GM06990 (cell line): ENCODE measurements at regions not wholly inside any gene's neighbourhood (a gene's known extent, or its start where the extent isn't known, plus 50 kb on each side); places are given as distances from the start of the nearest gene placed in this dataset.
"Not testable (repeated sequence)": the region's sequence is repeated elsewhere in the genome, so short reads cannot be mapped to it uniquely, and the experiment has no call there.

Source experiments
- DNase-seq: peaks from one replicate; pipeline ENCODE4 v3.0.0-alpha.2; 2011; ENCODE audit not compliant: insufficient read length; ENCODE audit errors: extremely low read depth
- H3K27me3 ChIP-seq: replicated peaks from 2 replicates; pipeline ENCODE4 v1.6.0; 2011; ENCODE audit warnings: low read length; ENCODE audit not compliant: control insufficient read depth, insufficient read depth
- H3K36me3 ChIP-seq: 2 replicates; pipeline ENCODE4 v1.5.1; 2011; ENCODE audit warnings: low read length; ENCODE audit not compliant: control insufficient read depth, insufficient read depth
- H3K4me3 ChIP-seq: replicated peaks from 2 replicates; pipeline ENCODE4 v1.5.1; 2011; ENCODE audit warnings: low read depth, mild to moderate bottlenecking, control low read depth, low read length
- TF ChIP-seq, protein P1 (sequence below): IDR thresholded peaks from 2 replicates; pipeline ENCODE4 v1.5.1; 2011; ENCODE audit warnings: low read length, control low read depth, mild to moderate bottlenecking, inconsistent platforms; ENCODE audit not compliant: insufficient read depth, poor library complexity, severe bottlenecking

DNA sequence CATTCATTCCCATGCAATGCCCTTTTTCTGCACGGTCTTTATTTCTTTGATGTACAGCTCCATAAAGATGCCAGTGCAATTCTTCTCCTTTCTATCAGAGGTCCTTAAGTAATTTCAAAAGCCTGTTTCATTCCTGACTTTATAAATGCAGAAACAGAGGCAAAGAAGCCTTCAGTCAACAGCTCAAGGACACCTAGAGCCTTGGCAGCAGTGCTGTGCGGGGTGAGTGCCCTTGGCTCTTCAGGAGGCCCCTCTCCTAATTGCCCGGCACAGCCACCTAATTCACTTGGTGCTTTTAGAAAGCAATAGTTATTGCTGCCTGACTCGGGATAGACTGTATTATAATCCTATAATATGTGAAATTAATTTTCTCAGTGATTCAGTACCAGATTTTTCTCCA, 169.6 kb upstream of the KLF6 start:
- no peak for DNase-seq
- H3K4me3 ChIP-seq, result no peak overlapping the region
- H3K27me3 ChIP-seq, result no peaks in the 10 kb centered on the region; the same call in 1 of the 2 replicates
- H3K36me3 ChIP-seq, result no peaks in the 10 kb centered on the region
- TF ChIP-seq, protein P1, sequence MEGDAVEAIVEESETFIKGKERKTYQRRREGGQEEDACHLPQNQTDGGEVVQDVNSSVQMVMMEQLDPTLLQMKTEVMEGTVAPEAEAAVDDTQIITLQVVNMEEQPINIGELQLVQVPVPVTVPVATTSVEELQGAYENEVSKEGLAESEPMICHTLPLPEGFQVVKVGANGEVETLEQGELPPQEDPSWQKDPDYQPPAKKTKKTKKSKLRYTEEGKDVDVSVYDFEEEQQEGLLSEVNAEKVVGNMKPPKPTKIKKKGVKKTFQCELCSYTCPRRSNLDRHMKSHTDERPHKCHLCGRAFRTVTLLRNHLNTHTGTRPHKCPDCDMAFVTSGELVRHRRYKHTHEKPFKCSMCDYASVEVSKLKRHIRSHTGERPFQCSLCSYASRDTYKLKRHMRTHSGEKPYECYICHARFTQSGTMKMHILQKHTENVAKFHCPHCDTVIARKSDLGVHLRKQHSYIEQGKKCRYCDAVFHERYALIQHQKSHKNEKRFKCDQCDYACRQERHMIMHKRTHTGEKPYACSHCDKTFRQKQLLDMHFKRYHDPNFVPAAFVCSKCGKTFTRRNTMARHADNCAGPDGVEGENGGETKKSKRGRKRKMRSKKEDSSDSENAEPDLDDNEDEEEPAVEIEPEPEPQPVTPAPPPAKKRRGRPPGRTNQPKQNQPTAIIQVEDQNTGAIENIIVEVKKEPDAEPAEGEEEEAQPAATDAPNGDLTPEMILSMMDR, result no peak

GRCh38 chr10:3954007-3954406, 169.0 kb upstream of the KLF6 start:
- not testable (repeated sequence) for H3K4me3 ChIP-seq, H3K36me3 ChIP-seq, H3K27me3 ChIP-seq, DNase-seq

- no peak overlapping the region for H3K4me3 ChIP-seq
- TF ChIP-seq, protein P1, result no peak
- no peaks in the 10 kb centered on the region for H3K27me3 ChIP-seq
- H3K36me3 ChIP-seq, result no peaks in the 10 kb centered on the region
- no peak for DNase-seq
These were observed 167.0 kb upstream of the KLF6 start for GRCh38 chr10:3951993-3952392.

DNA sequence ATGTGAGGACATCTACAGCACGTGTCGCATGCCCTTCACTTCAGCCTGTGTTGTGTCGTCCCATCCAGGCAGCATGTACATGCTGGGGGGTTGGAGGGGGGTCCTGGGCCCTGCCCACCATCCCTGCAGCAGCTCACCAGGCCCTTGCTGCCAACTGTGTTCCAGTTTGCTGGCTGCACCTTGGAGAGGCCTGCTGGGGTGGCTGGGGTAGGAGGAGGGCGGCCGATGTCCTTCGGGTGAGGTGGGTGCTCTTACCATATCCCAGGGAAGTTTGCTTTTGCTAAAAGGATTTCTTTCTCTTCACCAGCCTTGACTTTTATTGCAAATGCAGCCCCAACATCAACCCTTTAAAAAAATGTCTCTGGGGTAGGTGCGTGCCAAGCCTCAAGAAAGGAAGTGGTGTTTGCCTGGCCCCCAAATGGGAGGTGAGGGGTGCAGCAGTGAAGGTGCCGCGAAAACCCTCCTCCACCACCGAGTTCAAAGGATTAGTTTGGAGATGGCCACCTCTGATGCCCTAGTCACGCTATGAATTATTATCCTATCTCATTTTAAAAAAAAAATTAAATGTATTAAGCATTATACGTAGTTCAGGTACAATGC, 165.8 kb upstream of the KLF6 start:
- no peak for DNase-seq

GRCh38 chr10:3949711-3950110, 164.7 kb upstream of the KLF6 start:
- H3K36me3 ChIP-seq, result no peaks in the 10 kb centered on the region
- no peaks in the 10 kb centered on the region for H3K27me3 ChIP-seq
- H3K4me3 ChIP-seq, result no peak overlapping the region
- DNase-seq, result no peak
- TF ChIP-seq, protein P1, result no peak

More for the DNA sequence above, 165.8 kb upstream of the KLF6 start:
- TF ChIP-seq, protein P1, result no peak
- Histone ChIP-seq H3K27me3 (no peaks in the 10 kb centered on the region), H3K4me3 (no peak overlapping the region), H3K36me3 (no peaks in the 10 kb centered on the region)

GRCh38 chr10:3948843-3949242, 163.8 kb upstream of the KLF6 start:
- H3K4me3 ChIP-seq, result no peak overlapping the region
- TF ChIP-seq, protein P1, result no peak
- DNase-seq, result no peak
- no peaks in the 10 kb centered on the region for H3K36me3 ChIP-seq
- no peaks in the 10 kb centered on the region for H3K27me3 ChIP-seq
